Activated CD4-positive, alpha-beta T cell treated with anti-CD3 and anti-CD28 coated beads, Interleukin-2, Interleukin-6, amounts not matched to agents 100 ng/mL and 50 ng/mL, durations not matched to agents 16 hours and 8 hours (primary cell): ENCODE measurements at regions not wholly inside any gene's neighbourhood (a gene's known extent, or its start where the extent isn't known, plus 50 kb on each side); places are given as distances from the start of the nearest gene placed in this dataset.

Experiments used
- DNase-seq: peaks from one replicate; pipeline ENCODE4 v3.0.0-alpha.2; 2020

DNA sequence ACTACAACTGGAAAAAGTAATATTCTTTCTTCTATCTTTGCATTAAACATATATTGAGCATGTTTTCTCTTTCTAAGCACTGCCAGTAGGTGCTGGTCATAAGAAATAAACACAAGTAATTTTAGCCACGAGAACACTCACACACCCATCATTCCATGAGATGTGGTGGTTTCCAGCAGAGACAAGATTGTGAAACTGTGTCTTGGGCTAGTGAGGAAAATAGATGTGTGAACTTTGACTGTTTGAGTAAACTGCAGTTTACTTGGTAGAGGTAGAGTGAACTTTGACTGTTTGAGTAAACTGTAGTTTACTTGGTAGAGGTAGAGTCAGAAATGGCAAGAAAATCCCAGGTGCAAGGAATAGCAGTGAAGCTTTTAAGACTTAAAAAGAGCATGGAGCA lies 300.9 kb upstream of the HS3ST1 start:
- no peak for DNase-seq

DNA sequence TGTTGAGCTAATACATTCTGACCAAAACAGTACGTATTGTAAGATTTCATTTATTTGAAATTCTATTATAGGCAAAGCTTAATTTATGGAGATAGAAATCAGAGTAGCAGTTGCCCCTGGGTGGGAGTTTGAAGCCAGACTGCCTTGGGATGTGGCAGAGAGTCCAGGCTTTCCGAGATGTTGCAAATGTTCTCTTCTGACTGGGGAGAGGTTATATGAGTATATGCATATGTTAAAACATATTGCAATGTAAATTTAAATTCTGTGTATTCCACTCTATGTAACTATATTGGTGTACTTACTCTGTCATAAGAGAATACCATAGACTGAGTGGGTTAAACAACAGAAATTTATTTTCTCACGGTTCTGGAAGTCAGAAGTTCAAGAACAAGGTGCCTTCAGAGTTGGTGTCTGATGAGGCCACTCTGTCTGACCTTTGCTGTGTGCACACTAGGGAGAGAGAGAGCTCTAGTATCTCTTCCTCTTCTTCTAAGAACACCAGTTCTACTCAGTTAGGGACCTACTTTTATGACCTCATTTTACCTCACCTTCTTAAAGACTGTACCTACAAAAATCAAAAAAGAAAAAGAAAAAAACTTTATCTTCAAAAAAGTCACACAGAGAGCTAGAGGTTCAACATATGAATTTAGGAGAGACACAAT lies 299.3 kb upstream of the HS3ST1 start:
- no peak for DNase-seq

- DNase-seq, result no peak
These were observed 296.0 kb upstream of the HS3ST1 start for GRCh38 chr4:11724731-11725130.

- no peak for DNase-seq
These were observed 293.5 kb upstream of the HS3ST1 start for GRCh38 chr4:11722223-11722622.

DNA sequence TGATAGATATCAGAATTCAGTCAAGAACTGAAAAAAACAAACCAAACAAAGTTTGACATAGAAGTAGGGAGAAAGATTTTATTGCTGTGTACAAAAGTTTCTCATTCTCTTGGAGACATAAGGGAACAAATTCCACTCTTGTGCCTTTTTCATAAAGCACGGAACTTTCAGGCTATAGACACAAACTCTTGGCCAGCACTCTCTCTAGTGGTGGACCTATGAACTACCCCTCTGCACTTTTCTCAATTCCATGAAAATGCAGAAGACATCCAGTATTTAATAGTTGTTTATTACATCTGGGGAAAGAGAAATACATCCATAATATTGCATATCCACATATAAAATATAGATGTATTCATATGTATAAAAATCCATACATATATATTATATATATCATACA lies 291.6 kb upstream of the HS3ST1 start:
- peak; percentile 2 for DNase-seq

GRCh38 chr4:11719879-11720278 lies 291.2 kb upstream of the HS3ST1 start:
- no peak for DNase-seq

DNA sequence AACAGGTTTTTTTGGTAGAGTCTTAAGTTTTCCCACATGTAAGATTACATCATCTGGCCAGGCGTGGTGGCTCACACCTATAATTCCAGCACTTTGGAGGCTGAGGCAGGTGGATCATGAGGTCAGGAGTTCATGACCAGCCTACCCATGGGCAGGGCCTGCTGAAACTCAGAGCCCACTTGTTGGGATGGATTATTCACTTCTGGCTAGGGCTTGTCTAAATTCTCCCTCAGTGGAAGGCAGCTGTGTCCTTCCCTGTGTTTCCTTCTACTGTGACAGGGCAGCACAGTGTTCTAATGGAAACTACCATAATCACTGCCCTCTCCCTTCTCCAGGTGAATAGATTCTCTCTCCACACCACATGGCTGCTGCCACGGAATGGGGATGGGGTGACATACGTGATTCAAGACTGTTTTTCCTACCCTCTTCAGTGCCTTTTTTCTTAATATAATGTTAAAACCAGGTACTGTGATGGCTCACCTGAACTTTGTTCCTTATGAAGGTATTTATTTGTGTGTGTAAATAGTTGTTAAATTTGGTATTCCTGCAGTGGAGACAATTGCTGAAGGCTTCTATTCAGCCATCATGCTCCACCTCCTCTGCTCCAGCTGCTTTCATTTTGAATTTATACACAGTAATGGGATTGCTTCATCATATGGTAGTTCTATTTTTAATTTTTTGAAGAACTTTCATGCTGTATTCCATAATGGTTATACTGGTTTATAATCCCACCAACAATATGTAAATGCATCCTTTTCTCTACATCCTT lies 287.2 kb upstream of the HS3ST1 start:
- no peak for DNase-seq

GRCh38 chr4:11710453-11711093 lies 281.9 kb upstream of the HS3ST1 start:
- no peak for DNase-seq

DNA sequence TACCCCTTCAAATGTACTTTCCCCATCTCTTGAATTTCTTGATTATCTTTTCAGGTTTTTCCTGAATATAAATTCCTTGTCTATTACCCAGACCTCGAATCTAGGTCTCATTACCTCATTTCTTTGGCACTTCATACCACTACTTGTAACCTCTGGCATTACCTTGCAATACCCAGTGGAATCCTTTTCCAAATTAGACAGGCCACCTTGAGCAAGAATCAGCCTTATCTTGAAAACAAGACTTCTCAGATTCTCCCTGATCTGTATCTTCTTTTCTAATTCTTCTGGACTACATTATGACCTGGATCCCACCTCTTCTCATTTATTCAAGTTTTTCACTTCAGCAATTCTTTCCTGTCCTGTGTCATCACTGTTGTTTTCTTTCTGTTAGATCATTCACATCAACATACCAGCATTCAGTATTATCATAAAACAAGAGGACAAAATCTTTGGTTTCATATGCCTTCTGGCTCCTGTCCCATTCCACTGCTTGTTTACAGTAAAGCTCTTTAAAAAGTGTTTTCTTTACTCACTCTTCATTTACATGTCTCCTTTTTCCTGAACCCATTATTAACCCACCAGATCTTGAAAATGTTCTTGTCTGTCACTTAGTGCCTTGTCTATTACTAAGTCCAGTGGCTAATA lies 275.6 kb upstream of the HS3ST1 start:
- no peak for DNase-seq

DNA sequence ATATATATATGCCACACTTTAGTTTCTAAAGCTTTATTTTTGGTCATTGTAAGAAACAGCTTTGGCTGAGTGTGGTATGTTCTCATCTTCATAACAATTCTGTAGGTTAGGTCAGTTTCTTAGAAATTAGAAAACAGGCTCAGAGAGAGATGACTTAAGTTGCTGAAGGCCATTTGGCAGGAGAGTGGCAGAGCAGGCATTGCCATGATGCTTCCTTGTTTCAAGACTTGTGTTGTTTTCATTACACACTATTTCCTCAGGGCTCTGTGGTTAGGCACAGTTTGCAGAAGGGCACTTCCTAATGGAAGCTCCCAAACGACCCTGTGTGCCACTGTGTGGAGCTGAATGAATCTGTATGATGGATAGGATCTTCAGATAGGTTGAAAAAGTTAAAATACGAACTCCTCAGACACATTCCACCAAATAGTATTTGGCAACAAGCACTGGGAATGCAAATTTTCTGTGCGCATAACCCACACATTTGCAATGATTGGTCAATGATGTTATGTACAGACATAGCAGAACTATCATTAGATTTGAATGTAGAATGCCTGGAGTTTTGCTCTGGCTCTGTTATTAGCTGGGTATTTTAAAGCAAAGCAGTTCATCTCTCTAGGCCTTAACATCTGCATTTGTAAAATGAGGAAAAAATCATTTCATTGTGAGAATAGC lies 274.3 kb upstream of the HS3ST1 start:
- DNase-seq, result no peak

DNA sequence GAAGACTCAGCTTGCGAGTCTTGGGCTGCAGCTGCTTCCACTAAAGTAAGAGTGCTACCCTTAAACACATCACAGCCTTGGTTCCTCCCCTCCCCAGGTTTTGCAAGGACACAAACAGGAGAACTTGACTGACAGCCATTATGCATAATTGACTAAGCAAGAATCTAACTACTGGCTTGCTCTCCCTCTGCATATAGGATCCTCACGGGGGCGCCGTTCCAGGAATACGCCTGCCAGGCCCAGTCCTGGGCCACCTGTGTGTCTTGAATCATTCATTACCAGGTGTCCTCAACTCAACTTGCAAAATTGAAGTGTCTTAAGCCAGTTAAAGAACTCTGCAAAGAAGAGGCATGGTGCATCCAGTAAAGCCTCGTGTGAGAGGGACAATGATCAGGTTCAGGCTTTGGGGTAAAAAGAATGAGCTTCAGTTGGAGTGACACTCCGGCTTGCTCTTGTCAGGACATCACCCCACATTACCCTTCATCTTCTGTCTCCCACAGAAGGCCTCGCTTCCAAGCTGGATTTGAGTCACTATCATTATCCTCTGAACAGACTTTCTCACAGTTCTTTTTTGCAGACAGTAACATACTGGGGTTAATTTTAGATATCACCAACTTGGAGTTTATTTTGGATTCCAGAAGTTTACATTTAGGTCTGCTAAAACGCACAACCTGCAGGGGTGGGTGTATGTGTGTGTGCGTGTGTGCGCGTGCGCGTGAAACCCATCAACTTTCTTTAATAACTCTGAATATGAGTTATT lies 273.5 kb upstream of the HS3ST1 start:
- no peak for DNase-seq

GRCh38 chr4:11700751-11701226 lies 272.1 kb upstream of the HS3ST1 start:
- DNase-seq, result no peak

DNA sequence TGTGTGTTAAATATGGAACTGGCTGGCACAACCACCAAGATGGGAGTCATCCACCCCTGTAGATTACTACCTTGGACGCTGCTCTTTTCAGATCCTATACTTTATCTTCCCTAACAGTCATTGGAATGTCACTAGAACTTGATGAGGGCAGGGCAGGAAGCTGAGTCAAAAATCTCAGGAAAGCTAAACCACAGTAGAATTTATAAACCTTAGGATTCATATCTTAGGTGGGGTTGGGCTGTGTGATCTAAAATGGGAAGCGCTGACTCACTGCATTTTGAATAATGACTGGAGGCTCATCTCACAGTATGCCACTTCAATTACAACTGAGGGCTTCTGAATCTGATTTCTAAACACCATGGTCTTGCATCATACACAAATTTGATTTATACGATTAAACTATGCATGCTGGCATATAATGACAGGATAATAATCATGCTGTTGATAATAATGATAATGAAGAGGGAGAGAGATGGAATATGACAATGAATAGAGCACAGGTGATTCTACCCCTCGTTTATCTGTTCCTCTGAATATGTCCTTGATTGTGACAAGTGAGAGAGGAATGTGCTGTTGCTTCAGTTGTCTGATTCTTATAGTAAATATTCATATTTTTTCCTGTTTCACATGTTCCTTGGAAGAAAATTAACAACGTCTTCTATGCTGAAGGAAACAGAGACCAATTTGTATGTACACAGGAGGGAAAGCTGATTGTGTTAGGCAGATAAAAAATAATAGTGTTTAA lies 270.3 kb upstream of the HS3ST1 start:
- no peak for DNase-seq

- DNase-seq, result no peak
These were observed 269.3 kb upstream of the HS3ST1 start for GRCh38 chr4:11698033-11698432.

GRCh38 chr4:11693693-11694092 lies 265.0 kb upstream of the HS3ST1 start:
- no peak for DNase-seq

GRCh38 chr4:11691236-11691635 lies 262.5 kb upstream of the HS3ST1 start:
- DNase-seq, result no peak

GRCh38 chr4:11687727-11688126 lies 259.0 kb upstream of the HS3ST1 start:
- no peak for DNase-seq

DNA sequence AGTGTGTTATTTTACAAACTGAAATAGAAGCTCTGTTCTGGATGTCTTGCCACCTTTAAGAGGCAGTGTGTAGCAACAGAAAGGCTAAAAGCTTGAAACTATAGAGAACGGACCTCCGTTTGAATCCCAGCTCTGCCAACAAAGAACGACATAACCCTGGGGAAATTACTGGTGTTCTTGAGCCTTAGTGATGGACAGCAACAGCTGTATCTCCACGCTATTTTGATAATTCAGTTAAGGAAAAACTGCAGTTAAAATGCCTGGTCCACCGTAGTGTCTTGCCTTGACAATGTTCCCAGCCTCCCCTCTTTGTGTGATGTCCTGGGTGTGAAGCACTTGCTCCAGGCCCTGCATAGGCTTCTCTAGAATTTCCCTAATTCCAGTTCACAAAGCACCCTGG lies 256.8 kb upstream of the HS3ST1 start:
- no peak for DNase-seq

DNA sequence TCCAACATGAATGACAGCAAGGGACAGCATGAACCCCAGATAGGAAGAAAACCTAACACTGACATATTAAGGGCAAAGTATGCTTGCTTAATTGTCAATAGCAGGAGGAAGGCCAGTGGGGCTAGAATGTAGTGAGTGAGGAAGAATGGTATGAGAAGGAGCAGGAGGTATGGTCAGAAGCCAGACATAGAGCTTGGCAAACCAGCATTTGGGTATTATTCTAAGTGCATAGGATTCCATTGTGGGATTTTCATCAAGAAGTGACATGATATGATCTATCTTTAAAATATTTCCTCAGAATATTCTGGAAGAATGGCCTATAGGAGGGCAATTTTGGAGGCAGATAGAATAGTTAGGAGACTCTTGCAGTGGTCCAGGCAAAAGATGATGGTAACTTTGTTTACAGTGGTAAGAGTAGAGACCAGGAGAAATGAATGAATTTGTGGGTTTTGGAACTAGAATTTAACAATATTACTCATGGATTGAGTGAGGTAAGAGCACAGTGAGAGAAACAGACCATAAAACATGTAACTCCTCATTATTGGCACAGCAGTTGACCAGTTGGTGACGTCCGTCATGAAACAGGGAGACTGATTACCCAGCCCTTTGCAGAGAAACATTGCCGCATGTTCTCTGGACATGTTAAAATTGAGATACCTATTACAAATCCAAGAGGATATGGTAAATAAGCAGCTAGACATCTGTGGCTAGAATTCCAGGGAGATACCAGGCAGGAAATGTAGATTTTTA lies 246.5 kb upstream of the HS3ST1 start:
- DNase-seq, result no peak

- no peak for DNase-seq
These were observed 241.6 kb upstream of the HS3ST1 start for GRCh38 chr4:11670304-11670703.

- no peak for DNase-seq
These were observed 240.5 kb upstream of the HS3ST1 start for GRCh38 chr4:11669156-11669555.
